ENCODE measurements at regions not wholly inside any gene's neighbourhood (a gene's known extent, or its start where the extent isn't known, plus 50 kb on each side); places are given as distances from the start of the nearest gene placed in this dataset.

GRCh38 chr13:37456506-37456905, 142.1 kb downstream of the POSTN start:
- TF ChIP-seq, protein P1, sequence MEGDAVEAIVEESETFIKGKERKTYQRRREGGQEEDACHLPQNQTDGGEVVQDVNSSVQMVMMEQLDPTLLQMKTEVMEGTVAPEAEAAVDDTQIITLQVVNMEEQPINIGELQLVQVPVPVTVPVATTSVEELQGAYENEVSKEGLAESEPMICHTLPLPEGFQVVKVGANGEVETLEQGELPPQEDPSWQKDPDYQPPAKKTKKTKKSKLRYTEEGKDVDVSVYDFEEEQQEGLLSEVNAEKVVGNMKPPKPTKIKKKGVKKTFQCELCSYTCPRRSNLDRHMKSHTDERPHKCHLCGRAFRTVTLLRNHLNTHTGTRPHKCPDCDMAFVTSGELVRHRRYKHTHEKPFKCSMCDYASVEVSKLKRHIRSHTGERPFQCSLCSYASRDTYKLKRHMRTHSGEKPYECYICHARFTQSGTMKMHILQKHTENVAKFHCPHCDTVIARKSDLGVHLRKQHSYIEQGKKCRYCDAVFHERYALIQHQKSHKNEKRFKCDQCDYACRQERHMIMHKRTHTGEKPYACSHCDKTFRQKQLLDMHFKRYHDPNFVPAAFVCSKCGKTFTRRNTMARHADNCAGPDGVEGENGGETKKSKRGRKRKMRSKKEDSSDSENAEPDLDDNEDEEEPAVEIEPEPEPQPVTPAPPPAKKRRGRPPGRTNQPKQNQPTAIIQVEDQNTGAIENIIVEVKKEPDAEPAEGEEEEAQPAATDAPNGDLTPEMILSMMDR (conservative IDR thresholded peaks at IDR 0.05 in 1 of 2, IDR thresholded peaks at IDR 0.05 in 1 of 2; ENCODE audit: low read depth in 1 of 2, low read length in 2 of 2), result no peak
- TF ChIP-seq EZH2 (IDR thresholded peaks at IDR 0.05; ENCODE audit: low read length, missing control alignments), result no peak

All from fibroblast of lung (primary cell).